BJ (cell line): ENCODE measurements at regions not wholly inside any gene's neighbourhood (a gene's known extent, or its start where the extent isn't known, plus 50 kb on each side); places are given as distances from the start of the nearest gene placed in this dataset.

Experiments used
- CTCF ChIA-PET: fragments of 350-600 bp; formaldehyde crosslinking; extraction: SDS; loops from one replicate; lab custom pipeline; 2021; ENCODE audit warnings: antibody characterized with exemption, inconsistent platforms; lab: Yijun Ruan, JAX
- POLR2A ChIA-PET: fragments of 300-600 bp; sonication (Branson Sonifier 250); formaldehyde crosslinking; extraction: SDS; loops from one replicate; lab custom pipeline; 2021; ENCODE audit warnings: antibody characterized with exemption; lab: Charles Lee
- DNase-seq: peaks from one replicate; pipeline ENCODE4 v3.0.0-alpha.2; 2011; ENCODE audit warnings: low read depth
- H3K27me3 ChIP-seq: 2 replicates; pipeline ENCODE4 v1.6.0; 2011; ENCODE audit warnings: low read length; ENCODE audit not compliant: control insufficient read depth, insufficient read depth
- H3K36me3 ChIP-seq: 2 replicates; pipeline ENCODE4 v1.5.1; 2011; ENCODE audit warnings: low read length; ENCODE audit not compliant: control insufficient read depth, insufficient read depth
- H3K4me3 ChIP-seq: 2 replicates; pipeline ENCODE4 v1.5.1; 2011; ENCODE audit warnings: low read depth, mild to moderate bottlenecking, control low read depth, low read length
- CTCF ChIP-seq: IDR thresholded peaks from 2 replicates; pipeline ENCODE4 v1.5.1; 2011; ENCODE audit warnings: low read depth, mild to moderate bottlenecking, control low read depth, inconsistent platforms, low read length, moderate library complexity; ENCODE audit not compliant: insufficient read depth

- CTCF ChIA-PET = interaction anchor here (1.2 kb wide), 1 partner anchor 9 kb away, joined by 5 read pairs; no protein-coding TSS in a partner anchor
Observed at GRCh38 chr4:89616382-89616781, 220.6 kb downstream of the SNCA start.

GRCh38 chr4:89615051-89615450, 221.9 kb downstream of the SNCA start:
- Histone ChIP-seq H3K4me3 (no peak overlapping the region), H3K27me3 (no peaks in the 10 kb centered on the region), H3K36me3 (no peaks in the 10 kb centered on the region)
- ChIA-PET CTCF (no interaction called here), POLR2A (no interaction called here)
- TF ChIP-seq CTCF = no peak
- no peak for DNase-seq

More at GRCh38 chr4:89616382-89616781, 220.6 kb downstream of the SNCA start:
- DNase-seq = no peak
- Histone ChIP-seq H3K27me3 (no peaks in the 10 kb centered on the region), H3K4me3 (no peak overlapping the region), H3K36me3 (no peaks in the 10 kb centered on the region)
- POLR2A ChIA-PET = no interaction called here
- no peak for TF ChIP-seq CTCF

- no peak for DNase-seq
- POLR2A ChIA-PET = interaction anchor here (0.6 kb wide), 1 partner anchor 1754 kb away, joined by 3 read pairs; no protein-coding TSS in a partner anchor
- CTCF ChIA-PET = no interaction called here
Observed at GRCh38 chr4:89614155-89614554, 222.8 kb downstream of the SNCA start.

DNA sequence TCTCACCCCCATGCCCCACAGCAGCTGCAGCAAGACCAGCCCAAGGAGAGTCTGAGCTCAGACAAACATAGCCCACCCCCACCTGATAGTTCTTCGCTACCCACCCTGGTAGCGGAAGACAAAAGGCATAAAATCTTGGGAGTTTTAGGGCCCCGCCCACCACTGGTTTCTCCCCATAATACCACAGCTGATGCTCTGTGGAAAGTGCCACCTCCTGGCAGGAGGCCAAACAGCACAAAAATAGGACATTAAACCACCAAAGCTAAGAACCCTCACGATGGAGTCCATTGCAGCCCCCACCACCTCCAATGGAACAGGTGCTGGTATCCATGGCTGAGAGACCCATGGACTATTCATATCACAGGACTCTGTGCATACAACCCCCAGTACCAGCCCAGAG, 226.7 kb downstream of the SNCA start:
- CTCF ChIA-PET = interaction anchor here (0.8 to 1.6 kb wide), 2 partner anchors 14 to 31 kb away, joined by 3 read pairs; no protein-coding TSS in a partner anchor
- Histone ChIP-seq H3K36me3 (no peaks in the 10 kb centered on the region), H3K27me3 (no peaks in the 10 kb centered on the region), H3K4me3 (no peak overlapping the region)
- DNase-seq = no peak
- POLR2A ChIA-PET = no interaction called here
- no peak for TF ChIP-seq CTCF

More at GRCh38 chr4:89614155-89614554, 222.8 kb downstream of the SNCA start:
- Histone ChIP-seq H3K27me3 (no peaks in the 10 kb centered on the region), H3K4me3 (no peak overlapping the region), H3K36me3 (no peaks in the 10 kb centered on the region)
- no peak for TF ChIP-seq CTCF

GRCh38 chr4:89609756-89610155, 227.2 kb downstream of the SNCA start:
- CTCF ChIA-PET = interaction anchor here (0.8 to 1.6 kb wide), 2 partner anchors 14 to 31 kb away, joined by 3 read pairs; no protein-coding TSS in a partner anchor
- Histone ChIP-seq H3K27me3 (no peaks in the 10 kb centered on the region), H3K4me3 (no peak overlapping the region), H3K36me3 (no peaks in the 10 kb centered on the region)
- no peak for DNase-seq
- no peak for TF ChIP-seq CTCF
- POLR2A ChIA-PET = no interaction called here
